ENCODE measurements at regions not wholly inside any gene's neighbourhood (a gene's known extent, or its start where the extent isn't known, plus 50 kb on each side); places are given as distances from the start of the nearest gene placed in this dataset.

- TF ChIP-seq CTCF (IDR thresholded peaks at IDR 0.05) (no peak), POLR2A (IDR thresholded peaks at IDR 0.05) (no peak)
- H3K9me3 ChIP-seq = no peaks in the 10 kb centered on the region
- H3K27ac ChIP-seq = no peak overlapping the region
- H3K36me3 ChIP-seq = no peaks in the 10 kb centered on the region
- no peaks in the 10 kb centered on the region for H3K27me3 ChIP-seq
- no peak for DNase-seq
- WGBS, 2 donors = 62 to 71% methylated on average over 2 of the region's 2 CpGs
- H3K4me1 ChIP-seq = no peaks in the 10 kb centered on the region
- intact Hi-C loops (cut with DNase I) = no loop called here
- H3K4me3 ChIP-seq = no peak overlapping the region
Observed at GRCh38 chr15:36230776-36231175, 348.6 kb upstream of the CDIN1 start.

DNA sequence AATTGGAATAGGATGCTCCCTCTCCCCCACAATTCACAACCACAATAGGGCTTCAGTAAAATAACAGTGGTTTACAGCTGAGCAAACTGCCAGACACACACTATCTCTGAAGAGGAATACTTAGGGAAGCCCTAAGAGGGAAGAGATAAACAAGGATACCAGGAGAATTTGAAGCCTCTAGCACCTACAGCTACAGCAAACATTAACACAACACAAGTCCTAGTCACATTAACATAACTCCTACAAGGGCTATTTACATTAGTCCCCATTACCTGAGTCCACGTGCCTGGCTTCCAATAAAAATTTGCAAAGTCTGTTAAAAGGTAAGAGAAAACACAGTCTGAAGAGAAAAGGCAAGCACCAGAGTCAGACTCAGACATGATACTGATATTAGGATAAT is 346.9 kb upstream of the CDIN1 start:
- H3K27ac ChIP-seq = no peak overlapping the region
- no peak overlapping the region for H3K4me3 ChIP-seq
- no peaks in the 10 kb centered on the region for H3K27me3 ChIP-seq
- 30 to 33% methylated on average over 1 of the region's 1 CpG for WGBS, 2 donors
- no peaks in the 10 kb centered on the region for H3K36me3 ChIP-seq
- intact Hi-C loops (cut with DNase I) = no loop called here
- TF ChIP-seq CTCF (IDR thresholded peaks at IDR 0.05) (no peak), POLR2A (IDR thresholded peaks at IDR 0.05) (no peak)
- H3K9me3 ChIP-seq = no peaks in the 10 kb centered on the region
- no peaks in the 10 kb centered on the region for H3K4me1 ChIP-seq
- no peak for DNase-seq

DNA sequence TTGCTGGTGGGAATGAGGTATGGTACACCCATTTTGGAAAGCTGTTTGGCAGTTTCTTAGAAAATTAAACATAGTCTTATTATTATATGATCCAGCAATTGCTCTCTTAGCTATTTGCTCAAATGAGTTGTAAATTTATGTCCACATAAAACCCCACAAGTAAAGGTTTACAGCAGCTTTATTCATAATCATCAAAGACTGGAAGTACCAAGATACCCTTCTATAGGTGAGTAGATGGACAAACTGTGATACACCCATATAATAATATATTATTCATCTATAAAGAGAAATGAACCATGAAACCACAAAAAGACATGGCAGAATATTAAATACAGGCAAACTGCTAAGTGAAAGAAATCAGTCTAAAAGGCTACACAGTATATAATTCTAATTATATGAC is 344.7 kb upstream of the CDIN1 start:
- no peak for DNase-seq
- TF ChIP-seq CTCF (IDR thresholded peaks at IDR 0.05) = no peak
- Histone ChIP-seq H3K4me3 (no peak overlapping the region), H3K9me3 (no peaks in the 10 kb centered on the region), H3K27ac (no peak overlapping the region), H3K4me1 (no peaks in the 10 kb centered on the region), H3K27me3 (no peaks in the 10 kb centered on the region), H3K36me3 (no peaks in the 10 kb centered on the region)
- intact Hi-C loops (cut with DNase I) = no loop called here

DNA sequence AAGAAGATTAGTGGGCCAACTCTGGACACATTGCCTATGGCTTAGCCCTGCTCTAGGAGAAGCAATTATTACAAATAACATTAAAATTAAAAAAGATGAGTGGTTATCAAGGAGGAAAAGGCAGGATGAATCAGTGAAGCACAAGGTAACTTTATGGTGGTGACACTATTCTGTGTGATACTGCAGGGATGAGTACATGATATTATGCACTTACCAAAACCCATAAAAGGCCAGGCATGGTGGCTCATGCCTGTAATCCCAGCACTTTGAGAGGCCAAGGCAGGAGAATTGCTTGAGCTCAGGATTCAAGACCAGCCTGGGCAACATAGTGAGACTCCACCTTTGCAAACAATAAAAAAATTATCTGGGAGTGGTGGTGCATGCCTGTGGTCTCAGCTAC is 344.3 kb upstream of the CDIN1 start:
- DNase-seq = no peak
- H3K36me3 ChIP-seq = no peaks in the 10 kb centered on the region
- no peaks in the 10 kb centered on the region for H3K9me3 ChIP-seq
- TF ChIP-seq POLR2A (IDR thresholded peaks at IDR 0.05) (no peak), CTCF (IDR thresholded peaks at IDR 0.05) (no peak)
- no peak overlapping the region for H3K27ac ChIP-seq
- no peaks in the 10 kb centered on the region for H3K27me3 ChIP-seq
- H3K4me3 ChIP-seq = no peak overlapping the region
- H3K4me1 ChIP-seq = no peaks in the 10 kb centered on the region
- intact Hi-C loops (cut with DNase I) = no loop called here

GRCh38 chr15:36239509-36239908 is 339.9 kb upstream of the CDIN1 start:
- TF ChIP-seq POLR2A (IDR thresholded peaks at IDR 0.05) = no peak
- no peak for TF ChIP-seq CTCF (IDR thresholded peaks at IDR 0.05)

More at GRCh38 chr15:36239509-36239908, 339.9 kb upstream of the CDIN1 start:
- Histone ChIP-seq H3K4me3 (no peak overlapping the region), H3K27ac (no peak overlapping the region), H3K9me3 (no peaks in the 10 kb centered on the region), H3K27me3 (no peaks in the 10 kb centered on the region), H3K4me1 (no peaks in the 10 kb centered on the region), H3K36me3 (no peaks in the 10 kb centered on the region)
- DNase-seq = no peak
- 47 to 71% methylated on average over 1 of the region's 1 CpG for WGBS, 2 donors
- intact Hi-C loops (cut with DNase I) = no loop called here

All from esophagus squamous epithelium (tissue), 5 donors.